DND-41 (cell line): ENCODE measurements at regions not wholly inside any gene's neighbourhood (a gene's known extent, or its start where the extent isn't known, plus 50 kb on each side); places are given as distances from the start of the nearest gene placed in this dataset.

Source experiments
- CTCF ChIP-seq: IDR thresholded peaks from 2 replicates; pipeline ENCODE4 v1.5.1; 2012; ENCODE audit warnings: borderline replicate concordance, low read length, moderate library complexity, mild to moderate bottlenecking; ENCODE audit not compliant: poor library complexity, severe bottlenecking; ENCODE audit errors: extremely low read depth
- EZH2 ChIP-seq: IDR thresholded peaks from 3 replicates; pipeline ENCODE4 v1.6.1; 2012; ENCODE audit warnings: borderline replicate concordance, low read depth, mild to moderate bottlenecking, moderate library complexity, low read length, inconsistent platforms; ENCODE audit not compliant: severe bottlenecking

GRCh38 chr10:78218798-78219490 is 185.3 kb downstream of the RPS24 start:
- TF ChIP-seq CTCF = no peak
- no peak for TF ChIP-seq EZH2
